ENCODE measurements at regions not wholly inside any gene's neighbourhood (a gene's known extent, or its start where the extent isn't known, plus 50 kb on each side); places are given as distances from the start of the nearest gene placed in this dataset.

DNA sequence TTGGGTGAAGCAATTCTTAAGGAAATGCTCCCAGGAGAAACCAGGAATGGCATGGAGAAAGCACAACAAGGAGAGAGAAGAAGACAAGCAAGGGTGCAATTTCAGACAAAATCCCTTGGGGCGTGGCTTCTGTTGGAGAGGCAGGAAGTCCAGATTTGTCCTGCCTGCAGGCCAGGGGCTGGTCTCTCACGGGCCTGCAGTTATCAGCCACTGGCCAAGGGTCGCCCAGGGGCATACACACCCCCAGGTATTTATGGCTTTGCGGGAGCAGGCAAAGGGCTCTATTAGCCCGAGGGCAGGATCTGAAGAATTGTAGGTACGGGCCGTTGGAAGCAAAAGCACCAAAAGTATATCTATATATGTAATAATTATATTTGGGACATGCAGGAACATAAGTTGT, 87.7 kb downstream of the IYD start:
- H3K4me1 Mint-ChIP-seq = peaks cover 12 to 17% of the 10 kb centered on the region in 2 donors
- H3K4me3 Mint-ChIP-seq = no peak overlapping the region
- H3K27ac Mint-ChIP-seq = no peak overlapping the region
- H3K27me3 Mint-ChIP-seq = peaks cover 12 to 37% of the 10 kb centered on the region in 2 donors
- DNase-seq = no peak
- ATAC-seq (replicated peaks) = no peak
- peaks cover 0 to under 1% of the 10 kb centered on the region in 2 donors for H3K9me3 Mint-ChIP-seq
- no peaks in the 10 kb centered on the region for H3K36me3 Mint-ChIP-seq

DNA sequence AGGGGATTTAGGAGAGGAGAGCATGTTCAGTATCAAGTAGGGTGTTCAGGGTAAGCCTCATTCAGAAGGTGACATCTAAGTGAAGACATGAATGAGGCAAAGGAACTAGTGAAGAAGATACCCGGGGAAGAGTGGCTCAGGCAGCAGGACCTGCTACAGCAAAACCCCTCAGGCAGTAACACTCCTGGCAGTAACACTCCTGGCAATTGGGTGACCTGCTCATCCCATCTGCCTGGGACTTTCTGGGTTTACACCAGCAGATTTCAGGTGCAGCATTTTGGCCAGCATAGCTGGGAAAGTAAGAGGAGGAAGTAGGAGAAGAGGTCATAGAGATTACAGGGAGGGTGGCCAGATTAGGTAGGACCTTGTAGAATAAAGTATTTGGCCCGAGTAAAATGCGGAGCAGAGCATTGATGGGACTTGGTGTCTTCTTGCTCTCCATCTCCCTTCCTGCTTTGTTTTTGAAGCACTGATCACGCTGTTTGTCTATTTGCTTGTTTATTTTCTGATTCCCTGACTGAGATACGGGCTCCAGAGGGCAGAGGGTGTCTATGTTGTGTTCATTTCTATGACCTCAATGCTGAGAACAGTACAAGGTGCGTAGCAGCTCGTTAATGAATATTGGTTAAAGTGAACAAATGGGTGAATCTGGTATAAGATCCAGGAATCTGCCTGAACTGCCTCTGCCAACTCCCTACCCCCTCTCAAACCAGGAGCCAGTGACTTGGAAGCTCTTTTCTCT, 88.3 kb downstream of the IYD start:
- peaks cover 12 to 17% of the 10 kb centered on the region in 2 donors for H3K4me1 Mint-ChIP-seq
- no peak for ATAC-seq (replicated peaks)
- H3K36me3 Mint-ChIP-seq = no peaks in the 10 kb centered on the region
- no peak overlapping the region for H3K4me3 Mint-ChIP-seq
- H3K27ac Mint-ChIP-seq = no peak overlapping the region
- H3K27me3 Mint-ChIP-seq = peaks cover 12 to 37% of the 10 kb centered on the region in 2 donors
- H3K9me3 Mint-ChIP-seq = peaks cover 0 to 2% of the 10 kb centered on the region in 2 donors
- DNase-seq = no peak

- peaks cover 12 to 17% of the 10 kb centered on the region in 2 donors for H3K4me1 Mint-ChIP-seq
- H3K27me3 Mint-ChIP-seq = peaks cover 16 to 37% of the 10 kb centered on the region in 2 donors
- no peak overlapping the region for H3K4me3 Mint-ChIP-seq
- peaks cover 0 to 2% of the 10 kb centered on the region in 2 donors for H3K9me3 Mint-ChIP-seq
- no peak overlapping the region for H3K27ac Mint-ChIP-seq
- H3K36me3 Mint-ChIP-seq = no peaks in the 10 kb centered on the region
- no peak for ATAC-seq (replicated peaks)
- DNase-seq = no peak
Observed at GRCh38 chr6:150458579-150458978, 89.8 kb downstream of the IYD start.

DNA sequence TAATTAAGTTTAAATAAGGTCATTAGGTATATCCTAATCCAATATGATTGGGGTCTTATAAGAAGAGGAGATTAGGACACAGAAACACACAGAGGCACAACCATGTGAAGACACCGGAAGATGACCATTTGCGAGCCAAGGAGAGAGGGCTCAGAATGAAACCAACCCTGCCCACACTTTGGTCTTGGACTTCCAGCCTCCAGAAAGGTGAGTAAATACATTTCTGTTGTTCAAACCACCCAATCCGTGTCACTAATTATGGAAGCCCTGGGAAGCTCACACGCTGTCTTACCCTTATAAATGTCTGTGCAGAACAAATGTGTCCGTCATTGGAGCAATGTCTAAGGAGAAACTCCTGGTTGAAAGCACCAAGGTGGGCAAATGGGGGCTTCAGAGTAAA, 95.0 kb downstream of the IYD start:
- DNase-seq (no peak), ATAC-seq (replicated peaks) (no peak)
- H3K4me1 Mint-ChIP-seq = no peaks in the 10 kb centered on the region
- peaks cover 12 to 15% of the 10 kb centered on the region in 2 donors for H3K27me3 Mint-ChIP-seq
- peaks cover 0 to 2% of the 10 kb centered on the region in 2 donors for H3K9me3 Mint-ChIP-seq
- H3K36me3 Mint-ChIP-seq = no peaks in the 10 kb centered on the region
- no peak overlapping the region for H3K27ac Mint-ChIP-seq
- H3K4me3 Mint-ChIP-seq = no peak overlapping the region

DNA sequence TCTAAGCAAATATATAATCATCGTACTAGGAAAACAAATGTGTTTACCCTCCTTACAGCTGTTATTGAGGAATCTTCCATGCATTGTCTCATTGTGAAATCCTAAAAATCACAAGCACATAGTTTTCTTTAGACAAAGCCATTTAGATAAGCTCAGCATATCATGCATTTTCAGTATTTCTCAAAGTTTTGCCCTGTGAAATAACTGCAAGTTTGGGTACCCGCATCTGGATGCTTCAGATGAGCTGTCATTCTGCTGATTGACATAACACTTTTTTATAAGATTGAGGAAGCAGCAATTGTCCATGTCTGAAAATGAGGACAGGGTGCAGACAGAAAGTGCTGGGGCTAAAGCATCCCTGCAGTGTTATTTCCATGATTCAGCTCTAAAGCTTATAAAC, 96.2 kb downstream of the IYD start:
- H3K36me3 Mint-ChIP-seq = no peaks in the 10 kb centered on the region
- no peak overlapping the region for H3K27ac Mint-ChIP-seq
- DNase-seq = no peak
- peaks cover 4 to 6% of the 10 kb centered on the region in 2 donors for H3K27me3 Mint-ChIP-seq
- no peak for ATAC-seq (replicated peaks)
- H3K4me3 Mint-ChIP-seq = no peak overlapping the region
- H3K4me1 Mint-ChIP-seq = no peaks in the 10 kb centered on the region
- peaks cover 0 to 3% of the 10 kb centered on the region in 2 donors for H3K9me3 Mint-ChIP-seq

DNA sequence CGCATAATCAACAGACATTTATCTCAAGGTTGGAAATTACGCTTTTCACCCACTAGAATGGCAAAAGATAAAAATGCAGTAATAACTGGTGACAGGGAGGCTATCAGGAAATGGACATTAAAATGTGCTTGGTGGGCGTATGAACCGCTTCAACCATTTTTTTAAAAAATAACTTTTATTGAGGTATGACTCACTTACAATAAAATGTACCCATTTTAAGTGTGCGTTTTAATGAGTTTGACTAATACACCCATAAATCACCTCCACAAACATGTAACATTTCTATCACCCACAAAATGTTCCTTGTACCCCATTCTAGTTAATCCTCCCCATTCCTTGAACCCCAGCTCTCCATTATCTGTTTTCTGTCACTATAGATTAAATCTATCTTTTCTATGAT, 96.8 kb downstream of the IYD start:
- H3K27me3 Mint-ChIP-seq = peaks cover 4 to 7% of the 10 kb centered on the region in 2 donors
- no peak overlapping the region for H3K4me3 Mint-ChIP-seq
- DNase-seq (no peak), ATAC-seq (replicated peaks) (no peak)
- no peaks in the 10 kb centered on the region for H3K36me3 Mint-ChIP-seq
- H3K4me1 Mint-ChIP-seq = no peaks in the 10 kb centered on the region
- H3K9me3 Mint-ChIP-seq = peaks cover 0 to 4% of the 10 kb centered on the region in 2 donors
- H3K27ac Mint-ChIP-seq = no peak overlapping the region

DNA sequence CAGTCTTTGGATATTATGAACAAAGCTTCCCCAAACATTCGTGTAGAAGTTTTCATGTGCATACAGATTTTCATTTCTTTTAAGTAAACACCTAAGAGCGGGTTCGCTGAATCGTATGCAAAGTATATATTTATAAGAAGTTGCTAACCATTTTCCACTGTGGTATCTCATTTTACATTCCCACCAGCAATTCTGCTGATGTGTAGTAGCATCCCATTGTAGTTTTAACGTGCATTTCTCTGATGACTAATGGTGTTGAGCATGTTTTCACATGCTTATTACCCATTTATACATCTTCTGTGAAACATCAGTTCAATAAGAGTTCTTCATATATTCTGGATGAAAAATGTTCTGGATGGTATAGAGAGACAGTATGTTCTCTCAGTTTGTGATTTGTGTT, 97.4 kb downstream of the IYD start:
- ATAC-seq (replicated peaks) = no peak
- no peaks in the 10 kb centered on the region for H3K4me1 Mint-ChIP-seq

GRCh38 chr6:150470131-150470530, 101.3 kb downstream of the IYD start:
- Mint-ChIP-seq H3K36me3 (peaks cover 0 to 1% of the 10 kb centered on the region in 2 donors), H3K4me3 (no peak overlapping the region), H3K9me3 (peaks cover 0 to 4% of the 10 kb centered on the region in 2 donors), H3K27ac (peak overlapping the region; percentile 56), H3K27me3 (peaks cover 0 to 10% of the 10 kb centered on the region in 2 donors), H3K4me1 (no peaks in the 10 kb centered on the region)
- DNase-seq = no peak
- ATAC-seq (replicated peaks) = no peak

More for the DNA sequence above, 97.4 kb downstream of the IYD start:
- Mint-ChIP-seq H3K27me3 (peaks cover 4 to 7% of the 10 kb centered on the region in 2 donors), H3K27ac (no peak overlapping the region), H3K4me3 (no peak overlapping the region), H3K9me3 (peaks cover 0 to 4% of the 10 kb centered on the region in 2 donors), H3K36me3 (no peaks in the 10 kb centered on the region)
- no peak for DNase-seq

DNA sequence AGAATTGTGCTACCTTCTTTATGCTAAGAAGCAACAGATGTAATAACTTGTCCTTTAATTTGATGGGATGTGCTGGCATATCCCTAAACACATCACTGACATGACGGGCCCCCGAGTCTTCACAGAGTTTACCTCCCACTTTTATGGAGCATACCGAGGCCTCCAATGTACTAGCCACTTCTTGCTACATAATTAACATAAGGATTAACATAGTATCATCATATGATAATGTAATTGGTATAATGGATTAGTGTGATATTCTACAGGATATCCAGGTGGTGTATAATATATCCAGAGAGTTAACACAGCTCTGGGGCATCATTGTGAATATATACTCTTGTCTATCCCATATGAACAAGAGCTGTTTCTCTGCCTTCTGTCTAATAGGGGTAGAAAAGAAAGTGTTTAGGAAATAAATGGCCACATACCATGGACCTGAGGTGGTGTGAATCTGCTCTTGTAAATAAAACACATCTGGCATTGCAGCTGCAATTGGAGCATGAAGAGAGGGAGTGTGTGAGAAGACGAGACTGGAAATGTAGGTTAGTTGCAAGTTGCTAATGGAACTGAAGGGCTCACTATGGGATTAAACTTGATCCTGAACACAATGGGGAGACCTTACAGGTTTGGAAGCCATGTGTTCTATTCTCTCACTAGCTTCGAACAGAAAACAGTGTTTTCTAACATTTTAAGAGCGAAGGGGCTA, 102.3 kb downstream of the IYD start:
- Mint-ChIP-seq H3K36me3 (peaks cover 0 to 1% of the 10 kb centered on the region in 2 donors), H3K9me3 (peaks cover 0 to 4% of the 10 kb centered on the region in 2 donors)

DNA sequence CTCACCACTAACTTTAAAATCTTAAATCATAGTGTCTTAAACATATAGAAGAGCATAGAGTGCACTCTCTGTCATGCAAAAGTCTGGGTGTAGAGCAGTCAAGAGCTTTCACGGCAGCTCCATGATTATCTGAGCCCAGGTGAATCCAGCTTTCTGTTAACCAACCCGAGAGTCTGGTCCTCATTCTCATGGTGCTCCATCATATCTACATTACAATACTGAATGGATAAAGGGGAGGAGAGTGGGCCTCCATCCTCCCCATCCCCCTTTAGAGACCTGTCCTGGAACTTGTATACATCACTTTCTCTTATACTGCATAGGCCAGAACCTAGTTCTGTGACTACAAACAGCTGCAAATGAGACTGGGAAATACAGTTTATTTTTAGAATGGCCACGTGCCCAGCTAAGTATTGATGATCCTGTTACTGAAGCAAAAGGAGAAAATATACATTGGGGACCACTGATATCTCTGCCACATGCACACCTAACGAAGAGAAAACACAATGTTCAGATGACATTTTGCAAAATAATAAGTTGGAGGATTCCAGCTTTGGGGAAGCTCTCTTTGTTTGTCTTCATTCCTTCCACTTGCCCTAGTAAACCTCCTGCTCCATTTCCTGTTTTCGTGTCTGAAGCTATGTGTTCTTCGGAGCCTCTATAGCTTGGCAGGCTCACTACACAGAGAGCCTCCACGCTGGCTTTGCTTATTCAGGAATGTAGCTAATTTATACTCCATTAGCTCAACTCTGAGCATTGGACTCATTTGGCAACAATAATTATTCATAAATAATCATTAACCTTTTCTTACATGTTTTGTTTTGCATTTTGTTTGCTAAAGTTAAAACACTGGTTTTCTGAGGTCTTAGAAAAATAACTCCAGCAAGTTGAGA, 110.1 kb downstream of the IYD start:
- H3K27me3 Mint-ChIP-seq = peaks cover 13 to 32% of the 10 kb centered on the region in 2 donors
- H3K36me3 Mint-ChIP-seq = peaks cover 0 to 1% of the 10 kb centered on the region in 2 donors
- ATAC-seq (replicated peaks) (no peak), DNase-seq (no peak)
- no peaks in the 10 kb centered on the region for H3K4me1 Mint-ChIP-seq
- H3K9me3 Mint-ChIP-seq = peaks cover 0 to 2% of the 10 kb centered on the region in 2 donors
- no peak overlapping the region for H3K4me3 Mint-ChIP-seq
- H3K27ac Mint-ChIP-seq = no peak overlapping the region

More for the DNA sequence above, 102.3 kb downstream of the IYD start:
- H3K4me1 Mint-ChIP-seq = no peaks in the 10 kb centered on the region
- peaks cover 0 to 10% of the 10 kb centered on the region in 2 donors for H3K27me3 Mint-ChIP-seq
- ATAC-seq (replicated peaks) (no peak), DNase-seq (no peak)
- H3K27ac Mint-ChIP-seq = no peak overlapping the region
- H3K4me3 Mint-ChIP-seq = no peak overlapping the region

DNA sequence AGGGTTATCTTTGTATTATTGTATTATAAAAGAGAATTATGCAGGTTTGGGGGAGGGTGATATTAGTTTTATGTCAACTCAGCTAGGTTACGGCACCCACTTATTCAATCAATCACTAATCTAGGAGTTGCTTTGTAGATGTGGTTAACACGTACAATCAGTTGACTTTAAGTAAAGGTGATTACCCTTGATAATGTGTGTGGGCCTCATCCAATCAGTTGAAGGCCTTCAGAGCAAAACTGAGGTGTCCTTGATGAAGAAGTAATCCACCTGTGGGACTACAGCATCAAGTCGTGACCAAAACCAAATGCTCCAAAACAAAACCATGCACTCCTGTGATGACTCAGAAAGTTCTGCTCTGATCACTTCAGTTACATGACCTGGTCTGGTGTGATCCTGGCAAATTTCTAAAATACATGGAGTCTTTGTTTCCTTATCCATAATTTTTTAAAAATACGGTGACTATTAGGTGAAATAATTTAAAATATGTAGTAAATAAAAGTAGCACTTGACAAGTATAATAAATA, 114.1 kb downstream of the IYD start:
- no peaks in the 10 kb centered on the region for H3K9me3 Mint-ChIP-seq
- peak in 1 of 2 donors; percentile 72 for ATAC-seq (replicated peaks)
- H3K36me3 Mint-ChIP-seq = no peaks in the 10 kb centered on the region
- H3K27me3 Mint-ChIP-seq = peaks cover 4 to 24% of the 10 kb centered on the region in 2 donors
- DNase-seq = no peak
- H3K27ac Mint-ChIP-seq = no peak overlapping the region
- no peaks in the 10 kb centered on the region for H3K4me1 Mint-ChIP-seq
- H3K4me3 Mint-ChIP-seq = no peak overlapping the region

GRCh38 chr6:150485161-150485958, 114.3 kb upstream of the PLEKHG1 start:
- Mint-ChIP-seq H3K9me3 (no peaks in the 10 kb centered on the region), H3K4me3 (no peak overlapping the region), H3K27ac (no peak overlapping the region), H3K4me1 (no peaks in the 10 kb centered on the region), H3K36me3 (no peaks in the 10 kb centered on the region), H3K27me3 (peaks cover 4 to 18% of the 10 kb centered on the region in 2 donors)
- ATAC-seq (replicated peaks) = no peak
- DNase-seq = no peak

DNA sequence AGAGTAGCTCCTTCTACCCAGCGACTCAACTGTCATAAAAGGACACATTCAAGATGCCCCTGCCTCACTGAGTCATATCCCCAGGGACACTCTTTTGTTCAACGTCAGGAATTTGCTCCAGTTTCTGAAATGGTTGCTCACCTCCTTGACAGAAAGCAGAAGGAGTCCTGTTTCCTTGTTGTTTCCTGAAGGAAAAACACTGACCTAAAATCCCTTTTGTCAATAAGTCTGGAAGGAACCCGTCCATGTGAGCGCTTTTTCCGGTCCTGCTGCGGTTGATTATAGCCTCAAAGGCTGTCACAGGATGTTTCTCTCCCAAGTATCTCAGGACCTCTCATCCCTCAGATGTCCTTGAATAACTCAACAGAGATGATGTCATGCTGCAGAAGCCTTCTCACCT, 113.6 kb upstream of the PLEKHG1 start:
- Mint-ChIP-seq H3K4me1 (peaks cover under 1 to 2% of the 10 kb centered on the region in 2 donors), H3K9me3 (no peaks in the 10 kb centered on the region), H3K4me3 (no peak overlapping the region), H3K27ac (no peak overlapping the region), H3K27me3 (peaks cover 1 to 15% of the 10 kb centered on the region in 2 donors), H3K36me3 (no peaks in the 10 kb centered on the region)
- no peak for ATAC-seq (replicated peaks)
- no peak for DNase-seq

All from stimulated activated naive B cell treated with anti-CD40 and anti-IgM and Interleukin-4, amounts not matched to agents 10 μg/mL and 1 μg/mL and 100 μg/mL, for 72 hours (primary cell).